ENCODE measurements at regions not wholly inside any gene's neighbourhood (a gene's known extent, or its start where the extent isn't known, plus 50 kb on each side); places are given as distances from the start of the nearest gene placed in this dataset.
A peak's percentile ranks its signal among the peaks of the same experiment; 100 is the strongest.
"Not testable (repeated sequence)": the region's sequence is repeated elsewhere in the genome, so short reads cannot be mapped to it uniquely, and the experiment has no call there.

- DNase-seq: not testable (repeated sequence)
Observed at GRCh38 chr15:83335542-83335941, 51.1 kb upstream of the BNC1 start.

DNA sequence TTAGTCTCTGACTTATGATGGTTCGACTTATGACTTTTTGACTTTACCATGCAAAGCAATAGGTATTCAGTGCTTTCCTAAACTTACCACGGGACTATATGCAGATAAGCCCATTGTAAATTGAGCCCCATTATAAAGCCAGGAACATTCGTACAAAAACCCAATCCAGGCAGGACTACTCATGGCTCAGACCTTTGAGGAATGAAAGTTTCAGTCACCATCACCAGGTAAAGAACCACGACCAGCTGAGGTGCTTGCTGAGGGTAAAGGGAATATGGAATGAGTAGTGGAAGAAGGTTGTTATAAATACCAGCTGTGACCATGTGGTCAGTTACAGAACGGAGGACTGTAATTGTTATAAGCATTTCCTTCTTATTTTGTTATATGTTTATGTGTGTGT lies 54.9 kb upstream of the BNC1 start:
- DNase-seq: no peak

- no peak for DNase-seq
Observed at GRCh38 chr15:83340087-83340486, 55.6 kb upstream of the BNC1 start.

- DNase-seq: no peak
Observed at GRCh38 chr15:83346342-83346741, 61.9 kb upstream of the BNC1 start.

GRCh38 chr15:83352119-83352518 lies 67.7 kb upstream of the BNC1 start:
- DNase-seq: no peak

DNA sequence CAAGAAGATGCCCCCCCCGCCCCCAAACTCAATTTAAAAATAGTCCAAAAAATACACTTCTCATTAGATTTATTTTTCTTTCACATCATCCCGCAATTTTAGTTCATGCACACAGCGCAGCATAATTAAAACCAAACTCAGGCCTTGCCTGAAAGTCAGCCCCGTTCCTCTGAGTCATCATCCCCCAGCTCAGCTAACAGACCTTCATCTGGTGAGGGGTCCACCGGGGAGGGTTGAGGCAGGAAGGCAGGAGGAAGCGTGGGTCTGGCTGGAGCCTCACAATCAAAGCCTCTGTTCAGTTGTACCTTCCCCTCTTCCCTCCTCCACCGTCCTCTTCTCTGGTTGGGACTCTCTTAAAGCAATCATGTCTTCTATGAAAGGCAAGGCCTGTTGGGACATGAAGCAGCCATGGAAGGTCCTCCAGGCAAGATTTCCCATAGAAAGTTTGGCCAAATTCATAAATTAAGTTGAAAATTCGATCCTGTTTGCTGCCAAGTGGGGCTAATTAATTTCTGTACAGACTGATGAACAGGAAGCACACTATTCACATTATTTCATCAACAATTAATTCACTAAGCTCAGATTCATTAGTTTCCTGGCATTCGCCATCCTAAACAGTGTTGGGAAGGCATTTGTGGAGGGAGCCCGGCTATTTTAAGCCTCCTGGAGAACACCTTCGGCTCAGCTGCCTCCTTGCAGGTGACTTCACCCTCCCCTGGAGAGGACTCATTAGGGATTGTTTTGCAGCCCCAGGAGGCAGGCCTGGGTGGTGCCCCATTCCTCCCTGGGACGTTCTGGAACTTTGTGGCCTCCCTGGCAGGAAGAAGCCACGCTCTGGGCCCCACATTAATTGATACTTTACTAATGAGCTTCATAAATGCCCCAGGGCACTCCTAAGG lies 72.3 kb upstream of the BNC1 start:
- DNase-seq: no peak

- DNase-seq: no peak
Observed at GRCh38 chr15:83358972-83359564, 74.6 kb upstream of the BNC1 start.

GRCh38 chr15:83362706-83363105 lies 78.2 kb upstream of the BNC1 start:
- no peak for DNase-seq

DNA sequence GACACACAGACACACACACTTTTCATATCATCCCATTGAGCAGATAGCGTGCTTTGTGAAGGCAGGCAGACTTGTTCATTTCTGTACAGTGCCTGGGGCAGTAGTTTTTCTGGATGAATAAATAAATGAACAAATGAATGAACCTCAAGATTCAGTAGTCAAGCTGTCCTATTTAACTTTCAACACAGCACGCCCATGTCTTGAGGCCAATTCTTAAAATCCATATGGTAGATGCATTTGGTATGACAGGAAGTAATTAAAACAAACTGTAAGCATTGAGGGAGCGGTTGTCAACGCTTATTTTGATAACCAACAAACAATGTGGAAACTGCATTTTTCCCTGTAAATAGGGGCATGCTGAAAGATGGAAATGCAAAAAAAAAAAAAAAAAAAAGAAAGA lies 80.0 kb upstream of the BNC1 start:
- no peak for DNase-seq

- DNase-seq: peak; percentile 24 to 47
Observed at GRCh38 chr15:83365370-83365938, 81.0 kb upstream of the BNC1 start.

- DNase-seq: no peak
Observed at GRCh38 chr15:83372434-83372891, 74.7 kb upstream of the SH3GL3 start.

- DNase-seq: no peak
Observed at GRCh38 chr15:83378921-83379578, 68.1 kb upstream of the SH3GL3 start.

- DNase-seq: no peak
Observed at GRCh38 chr15:83379579-83379959, 67.6 kb upstream of the SH3GL3 start.

GRCh38 chr15:83380059-83380458 lies 67.1 kb upstream of the SH3GL3 start:
- no peak for DNase-seq

- DNase-seq: peak in 1 of 2 experiments; percentile 9
Observed at GRCh38 chr15:83380682-83381081, 66.5 kb upstream of the SH3GL3 start.

DNA sequence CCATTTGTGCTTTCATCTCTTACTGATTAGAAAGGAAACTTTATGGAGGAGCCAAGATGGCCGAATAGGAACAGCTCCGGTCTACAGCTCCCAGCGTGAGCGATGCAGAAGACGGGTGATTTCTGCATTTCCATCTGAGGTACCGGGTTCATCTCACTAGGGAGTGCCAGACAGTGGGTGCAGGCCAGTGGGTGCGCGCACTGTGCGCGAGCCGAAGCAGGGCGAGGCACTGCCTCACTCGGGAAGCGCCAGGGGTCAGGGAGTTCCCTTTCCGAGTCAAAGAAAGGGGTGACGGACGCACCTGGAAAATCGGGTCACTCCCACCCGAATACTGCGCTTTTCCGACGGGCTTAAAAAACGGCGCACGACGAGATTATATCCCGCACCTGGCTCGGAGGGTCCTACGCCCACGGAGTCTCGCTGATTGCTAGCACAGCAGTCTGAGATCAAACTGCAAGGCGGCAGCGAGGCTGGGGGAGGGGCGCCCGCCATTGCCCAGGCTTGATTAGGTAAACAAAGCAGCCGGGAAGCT lies 63.5 kb upstream of the SH3GL3 start:
- not testable (repeated sequence) for DNase-seq

DNA sequence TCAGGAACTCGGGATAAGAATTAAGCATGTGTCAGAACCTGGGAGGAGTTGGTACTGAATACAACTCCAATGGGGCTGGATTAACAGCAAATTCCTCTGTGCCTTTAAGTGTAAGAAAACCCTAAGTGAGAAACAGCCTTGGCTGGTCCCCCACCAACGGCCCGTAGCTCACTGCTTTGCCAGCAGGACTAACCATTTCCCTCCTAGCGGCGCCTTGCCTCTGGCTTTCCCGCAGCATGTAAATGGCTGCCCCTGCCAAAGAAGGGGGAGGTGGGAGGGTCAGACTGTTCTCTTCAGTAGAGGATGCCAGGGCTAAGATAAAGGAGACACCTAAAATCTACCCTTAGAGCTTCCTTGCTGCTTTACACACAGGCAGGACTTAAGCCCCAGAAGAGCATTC lies 51.0 kb upstream of the SH3GL3 start:
- DNase-seq: no peak
